ENCODE measurements at regions not wholly inside any gene's neighbourhood (a gene's known extent, or its start where the extent isn't known, plus 50 kb on each side); places are given as distances from the start of the nearest gene placed in this dataset.
"Not testable (repeated sequence)": the region's sequence is repeated elsewhere in the genome, so short reads cannot be mapped to it uniquely, and the experiment has no call there.

DNA sequence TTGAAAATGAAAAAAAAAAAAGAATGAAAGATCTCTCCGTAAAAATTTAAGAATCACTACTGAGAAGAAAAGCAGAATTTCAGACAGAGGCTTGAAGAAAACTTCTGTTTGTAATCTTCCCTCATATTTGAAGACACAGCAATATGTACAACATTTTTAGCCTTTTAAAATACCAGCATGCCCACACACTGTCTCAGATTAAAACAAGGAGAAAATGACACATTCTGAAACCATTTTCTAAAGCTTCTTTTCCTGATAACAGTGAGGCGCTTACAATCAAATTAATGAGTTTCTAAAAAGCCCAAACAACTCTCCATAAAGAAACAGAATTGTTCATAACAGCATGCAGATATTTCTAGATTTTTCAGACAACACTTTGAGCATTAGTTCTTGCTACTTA lies 317.4 kb downstream of the BCL2L11 start:
- TF ChIP-seq ISL1 (CRISPR knock-in tag; IDR thresholded peaks at IDR 0.05); TSHZ2 (CRISPR knock-in tag; IDR thresholded peaks at IDR 0.05); ARNTL (CRISPR knock-in tag; IDR thresholded peaks at IDR 0.05; ENCODE audit: borderline replicate concordance, low read depth); OSR1 (CRISPR knock-in tag; IDR thresholded peaks at IDR 0.05); ZFP3 (CRISPR knock-in tag; IDR thresholded peaks at IDR 0.05): not testable (repeated sequence)
- TF ChIP-seq, protein P1, sequence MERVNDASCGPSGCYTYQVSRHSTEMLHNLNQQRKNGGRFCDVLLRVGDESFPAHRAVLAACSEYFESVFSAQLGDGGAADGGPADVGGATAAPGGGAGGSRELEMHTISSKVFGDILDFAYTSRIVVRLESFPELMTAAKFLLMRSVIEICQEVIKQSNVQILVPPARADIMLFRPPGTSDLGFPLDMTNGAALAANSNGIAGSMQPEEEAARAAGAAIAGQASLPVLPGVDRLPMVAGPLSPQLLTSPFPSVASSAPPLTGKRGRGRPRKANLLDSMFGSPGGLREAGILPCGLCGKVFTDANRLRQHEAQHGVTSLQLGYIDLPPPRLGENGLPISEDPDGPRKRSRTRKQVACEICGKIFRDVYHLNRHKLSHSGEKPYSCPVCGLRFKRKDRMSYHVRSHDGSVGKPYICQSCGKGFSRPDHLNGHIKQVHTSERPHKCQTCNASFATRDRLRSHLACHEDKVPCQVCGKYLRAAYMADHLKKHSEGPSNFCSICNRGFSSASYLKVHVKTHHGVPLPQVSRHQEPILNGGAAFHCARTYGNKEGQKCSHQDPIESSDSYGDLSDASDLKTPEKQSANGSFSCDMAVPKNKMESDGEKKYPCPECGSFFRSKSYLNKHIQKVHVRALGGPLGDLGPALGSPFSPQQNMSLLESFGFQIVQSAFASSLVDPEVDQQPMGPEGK (CRISPR knock-in tag; IDR thresholded peaks at IDR 0.05; ENCODE audit: borderline replicate concordance), result not testable (repeated sequence)
- TF ChIP-seq, protein P2, sequence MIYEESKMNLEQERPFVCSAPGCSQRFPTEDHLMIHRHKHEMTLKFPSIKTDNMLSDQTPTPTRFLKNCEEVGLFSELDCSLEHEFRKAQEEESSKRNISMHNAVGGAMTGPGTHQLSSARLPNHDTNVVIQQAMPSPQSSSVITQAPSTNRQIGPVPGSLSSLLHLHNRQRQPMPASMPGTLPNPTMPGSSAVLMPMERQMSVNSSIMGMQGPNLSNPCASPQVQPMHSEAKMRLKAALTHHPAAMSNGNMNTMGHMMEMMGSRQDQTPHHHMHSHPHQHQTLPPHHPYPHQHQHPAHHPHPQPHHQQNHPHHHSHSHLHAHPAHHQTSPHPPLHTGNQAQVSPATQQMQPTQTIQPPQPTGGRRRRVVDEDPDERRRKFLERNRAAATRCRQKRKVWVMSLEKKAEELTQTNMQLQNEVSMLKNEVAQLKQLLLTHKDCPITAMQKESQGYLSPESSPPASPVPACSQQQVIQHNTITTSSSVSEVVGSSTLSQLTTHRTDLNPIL (CRISPR knock-in tag; IDR thresholded peaks at IDR 0.05; ENCODE audit: low read depth), result not testable (repeated sequence)

Measured in SK-N-SH treated with all-trans-retinoic acid at 6 μM for 48 hours (cell line).